BLaER1 (cell line): ENCODE measurements at regions not wholly inside any gene's neighbourhood (a gene's known extent, or its start where the extent isn't known, plus 50 kb on each side); places are given as distances from the start of the nearest gene placed in this dataset.
"Not testable (repeated sequence)": the region's sequence is repeated elsewhere in the genome, so short reads cannot be mapped to it uniquely, and the experiment has no call there.

Source experiments
- H3K27ac ChIP-seq: shearing (Covaris generic); formaldehyde crosslinking; 2 replicates; pipeline ENCODE4 v1.8.1; 2022
- H3K27me3 ChIP-seq: shearing (Covaris generic); formaldehyde crosslinking; 2 replicates; pipeline ENCODE4 v1.8.1; 2022
- H3K36me3 ChIP-seq: shearing (Covaris generic); formaldehyde crosslinking; 2 replicates; pipeline ENCODE4 v1.8.1; 2022
- H3K4me1 ChIP-seq: shearing (Covaris generic); formaldehyde crosslinking; 2 replicates; pipeline ENCODE4 v1.8.1; 2022
- H3K4me2 ChIP-seq: shearing (Covaris generic); formaldehyde crosslinking; 2 replicates; pipeline ENCODE4 v1.8.1; 2022
- H3K4me3 ChIP-seq: shearing (Covaris generic); formaldehyde crosslinking; 2 replicates; pipeline ENCODE4 v1.8.1; 2022
- H3K9ac ChIP-seq: shearing (Covaris generic); formaldehyde crosslinking; 2 replicates; pipeline ENCODE4 v1.8.1; 2022
- H3K9me3 ChIP-seq: shearing (Covaris generic); formaldehyde crosslinking; 2 replicates; pipeline ENCODE4 v1.8.1; 2022
- H4K20me1 ChIP-seq: shearing (Covaris generic); formaldehyde crosslinking; 2 replicates; pipeline ENCODE4 v1.8.1; 2022
- Cebpa-rat ChIP-seq: shearing (Covaris generic); IDR thresholded peaks from 2 replicates; pipeline ENCODE4 v1.8.1; 2022

DNA sequence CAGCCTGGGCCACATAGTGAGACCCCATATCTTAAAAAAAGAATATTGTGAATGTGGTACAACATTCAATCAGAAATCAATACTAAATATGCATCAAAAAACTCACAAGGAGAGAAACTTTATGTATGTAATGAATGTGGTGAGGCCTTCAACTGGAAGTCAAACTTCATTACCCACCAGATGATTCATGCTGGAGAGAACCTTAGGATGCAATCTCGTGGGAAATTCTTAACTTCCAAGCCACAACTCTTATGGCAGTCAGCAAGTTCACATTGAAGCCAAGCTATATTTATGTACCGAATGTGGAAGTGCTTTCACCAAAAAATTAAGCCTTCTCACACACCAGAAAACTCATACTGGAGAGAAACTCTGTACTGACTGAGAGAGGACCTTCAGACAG lies 84.5 kb upstream of the UXT start:
- H3K36me3 ChIP-seq: no peaks in the 10 kb centered on the region
- no peak overlapping the region for H3K9ac ChIP-seq
- H3K27ac ChIP-seq: no peak overlapping the region
- H3K27me3 ChIP-seq: peaks cover 50% of the 10 kb centered on the region
- H3K4me2 ChIP-seq: no peak overlapping the region
- no peak for TF ChIP-seq Cebpa-rat
- H3K4me1 ChIP-seq: peaks cover 11% of the 10 kb centered on the region
- no peaks in the 10 kb centered on the region; the same call in 1 of the 2 replicates for H4K20me1 ChIP-seq
- no peak overlapping the region for H3K4me3 ChIP-seq
- H3K9me3 ChIP-seq: no peaks in the 10 kb centered on the region; the same call in 1 of the 2 replicates

DNA sequence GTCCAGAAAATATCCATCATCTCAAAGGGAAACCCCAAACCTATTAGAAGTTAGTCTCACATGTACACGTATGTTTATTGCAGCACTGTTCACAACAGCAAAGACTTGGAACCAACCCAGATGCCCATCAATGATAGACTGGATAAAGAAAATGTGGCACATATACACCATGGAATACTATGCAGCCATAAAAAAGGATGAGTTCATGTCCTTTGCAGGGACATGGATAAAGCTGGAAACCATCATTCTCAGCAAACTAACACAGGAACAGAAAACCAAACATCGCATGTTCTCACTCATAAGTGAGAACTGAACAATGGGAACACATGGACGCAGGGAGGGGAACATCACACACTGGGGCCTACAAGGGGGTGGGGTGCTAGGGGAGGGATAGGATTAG lies 79.9 kb upstream of the UXT start:
- H3K36me3 ChIP-seq, H3K4me1 ChIP-seq, H3K27ac ChIP-seq, H3K4me3 ChIP-seq, H3K9me3 ChIP-seq, H4K20me1 ChIP-seq, H3K4me2 ChIP-seq, H3K9ac ChIP-seq: not testable (repeated sequence)
- H3K27me3 ChIP-seq: peaks cover 35% of the 10 kb centered on the region

GRCh38 chrX:47723689-47724088 lies 64.7 kb upstream of the UXT start:
- no peak for TF ChIP-seq Cebpa-rat
- Histone ChIP-seq H3K4me1 (no peaks in the 10 kb centered on the region), H4K20me1 (no peaks in the 10 kb centered on the region), H3K4me3 (no peak overlapping the region), H3K27ac (no peak overlapping the region), H3K9me3 (peaks cover 12% of the 10 kb centered on the region), H3K4me2 (no peak overlapping the region), H3K36me3 (no peaks in the 10 kb centered on the region), H3K27me3 (peaks cover 62% of the 10 kb centered on the region), H3K9ac (no peak overlapping the region)

DNA sequence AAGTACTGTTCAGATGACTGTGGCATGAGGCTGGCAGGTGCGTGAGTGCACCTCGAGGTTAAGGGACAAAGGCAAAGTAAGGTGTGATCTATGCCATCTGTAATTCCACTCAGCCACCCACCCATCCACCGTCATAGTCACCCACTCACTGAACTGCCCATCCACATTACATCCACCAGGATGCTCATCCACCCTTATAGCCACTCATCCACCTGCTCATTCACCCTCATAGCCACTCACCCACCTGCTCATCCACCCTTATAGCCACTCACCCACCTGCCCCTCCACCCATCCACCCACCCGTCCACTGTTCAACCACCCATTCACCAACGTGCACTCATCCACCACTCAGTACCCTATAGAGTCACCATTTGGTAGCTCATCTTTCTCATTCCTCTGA lies 64.1 kb upstream of the UXT start:
- no peak for TF ChIP-seq Cebpa-rat
- Histone ChIP-seq H3K9me3 (peaks cover 12% of the 10 kb centered on the region), H3K27ac (no peak overlapping the region), H4K20me1 (no peaks in the 10 kb centered on the region), H3K4me3 (no peak overlapping the region), H3K27me3 (peaks cover 59% of the 10 kb centered on the region), H3K36me3 (no peaks in the 10 kb centered on the region), H3K9ac (no peak overlapping the region), H3K4me1 (no peaks in the 10 kb centered on the region), H3K4me2 (no peak overlapping the region)

- H3K36me3 ChIP-seq: no peaks in the 10 kb centered on the region
- no peaks in the 10 kb centered on the region for H4K20me1 ChIP-seq
- TF ChIP-seq Cebpa-rat: no peak
- no peak overlapping the region for H3K9ac ChIP-seq
- no peak overlapping the region for H3K4me3 ChIP-seq
- peaks cover 12% of the 10 kb centered on the region for H3K9me3 ChIP-seq
- no peak overlapping the region for H3K27ac ChIP-seq
- no peak overlapping the region for H3K4me2 ChIP-seq
- no peaks in the 10 kb centered on the region for H3K4me1 ChIP-seq
- peaks cover 58% of the 10 kb centered on the region for H3K27me3 ChIP-seq
These were observed 63.3 kb upstream of the UXT start for GRCh38 chrX:47722260-47722659.

DNA sequence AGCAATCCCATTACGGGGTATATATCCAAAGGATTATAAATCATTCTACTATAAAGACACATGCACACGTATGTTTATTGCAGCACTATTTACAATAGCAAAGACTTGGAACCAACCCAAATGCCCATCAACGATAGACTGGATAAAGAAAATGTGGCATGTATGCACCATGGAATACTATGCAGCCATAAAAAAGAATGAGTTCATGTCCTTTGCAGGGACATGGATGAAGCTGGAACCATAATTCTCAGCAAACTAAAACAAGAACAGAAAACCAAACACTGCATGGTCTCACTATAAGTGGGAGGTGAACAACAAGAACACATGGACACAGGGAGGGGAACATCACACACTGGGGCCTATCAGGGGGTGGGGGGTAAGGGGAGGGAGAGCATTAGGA lies 56.1 kb upstream of the UXT start:
- H3K9me3 ChIP-seq, H3K27ac ChIP-seq, H3K4me3 ChIP-seq, H3K9ac ChIP-seq, H3K4me1 ChIP-seq, H3K36me3 ChIP-seq, H3K4me2 ChIP-seq, H4K20me1 ChIP-seq: not testable (repeated sequence)
- peaks cover 49% of the 10 kb centered on the region for H3K27me3 ChIP-seq

- H4K20me1 ChIP-seq, H3K9ac ChIP-seq, H3K4me2 ChIP-seq, H3K4me1 ChIP-seq, H3K36me3 ChIP-seq, H3K4me3 ChIP-seq, H3K9me3 ChIP-seq, H3K27ac ChIP-seq: not testable (repeated sequence)
- peaks cover 69% of the 10 kb centered on the region for H3K27me3 ChIP-seq
These were observed 53.7 kb upstream of the UXT start for GRCh38 chrX:47712675-47713074.

- H3K27ac ChIP-seq: no peak overlapping the region
- no peaks in the 10 kb centered on the region for H3K4me1 ChIP-seq
- TF ChIP-seq Cebpa-rat: no peak
- no peaks in the 10 kb centered on the region for H3K9me3 ChIP-seq
- no peak overlapping the region for H3K4me2 ChIP-seq
- peaks cover 83% of the 10 kb centered on the region for H3K27me3 ChIP-seq
- no peak overlapping the region for H3K9ac ChIP-seq
- no peaks in the 10 kb centered on the region for H3K36me3 ChIP-seq
- no peak overlapping the region for H3K4me3 ChIP-seq
- no peaks in the 10 kb centered on the region for H4K20me1 ChIP-seq
These were observed 51.3 kb upstream of the UXT start for GRCh38 chrX:47710252-47710651.
